Astrocyte of the hippocampus (primary cell): ENCODE measurements at regions not wholly inside any gene's neighbourhood (a gene's known extent, or its start where the extent isn't known, plus 50 kb on each side); places are given as distances from the start of the nearest gene placed in this dataset.
A peak's percentile ranks its signal among the peaks of the same experiment; 100 is the strongest.

ENCODE experiments used
- DNase-seq: peaks from one replicate; pipeline ENCODE4 v3.0.0; 2011; ENCODE audit warnings: low read depth, low spot score

- DNase-seq: no peak
Measured at GRCh38 chr6:14187406-14187805, 69.8 kb downstream of the CD83 start.

GRCh38 chr6:14189074-14189473 lies 71.5 kb downstream of the CD83 start:
- no peak for DNase-seq

- no peak for DNase-seq
Measured at GRCh38 chr6:14190191-14190928, 72.8 kb downstream of the CD83 start.

GRCh38 chr6:14190929-14191224 lies 73.3 kb downstream of the CD83 start:
- no peak for DNase-seq

GRCh38 chr6:14191761-14192160 lies 74.2 kb downstream of the CD83 start:
- no peak for DNase-seq

GRCh38 chr6:14192216-14192788 lies 74.7 kb downstream of the CD83 start:
- DNase-seq: no peak

- DNase-seq: no peak
Measured at GRCh38 chr6:14193524-14193923, 76.0 kb downstream of the CD83 start.

- DNase-seq: no peak
Measured at GRCh38 chr6:14194483-14194882, 76.9 kb downstream of the CD83 start.

GRCh38 chr6:14194976-14195375 lies 77.4 kb downstream of the CD83 start:
- DNase-seq: no peak

GRCh38 chr6:14196026-14196425 lies 78.5 kb downstream of the CD83 start:
- no peak for DNase-seq

GRCh38 chr6:14197118-14197517 lies 79.5 kb downstream of the CD83 start:
- no peak for DNase-seq

GRCh38 chr6:14200047-14200446 lies 82.5 kb downstream of the CD83 start:
- no peak for DNase-seq

- DNase-seq: no peak
Measured at GRCh38 chr6:14202947-14203346, 85.4 kb downstream of the CD83 start.

GRCh38 chr6:14206391-14206790 lies 88.8 kb downstream of the CD83 start:
- DNase-seq: no peak

- no peak for DNase-seq
Measured at GRCh38 chr6:14207448-14207847, 89.9 kb downstream of the CD83 start.

GRCh38 chr6:14209000-14209399 lies 91.4 kb downstream of the CD83 start:
- no peak for DNase-seq

- DNase-seq: no peak
Measured at GRCh38 chr6:14210077-14210476, 92.5 kb downstream of the CD83 start.

- DNase-seq: peak; percentile 98
Measured at GRCh38 chr6:14210663-14211561, 93.3 kb downstream of the CD83 start.

GRCh38 chr6:14211562-14211942 lies 94.0 kb downstream of the CD83 start:
- peak; percentile 56 for DNase-seq

- DNase-seq: no peak
Measured at GRCh38 chr6:14212020-14212419, 94.4 kb downstream of the CD83 start.

GRCh38 chr6:14212632-14213031 lies 95.1 kb downstream of the CD83 start:
- DNase-seq: no peak

GRCh38 chr6:14216946-14217684 lies 99.5 kb downstream of the CD83 start:
- DNase-seq: peak; percentile 32
